CD8-positive, alpha-beta memory T cell (primary cell): ENCODE measurements at regions not wholly inside any gene's neighbourhood (a gene's known extent, or its start where the extent isn't known, plus 50 kb on each side); places are given as distances from the start of the nearest gene placed in this dataset.

Source experiments
- CTCF ChIA-PET: fragments of 350-600 bp; sonication (Branson Sonifier 250); formaldehyde crosslinking; loops from one replicate; lab custom pipeline; 2021; ENCODE audit warnings: antibody characterized with exemption; lab: Charles Lee
- POLR2A ChIA-PET: fragments of 350-600 bp; sonication (Branson Sonifier 250); formaldehyde crosslinking; loops from one replicate; lab custom pipeline; 2021; ENCODE audit warnings: antibody characterized with exemption; lab: Charles Lee
- DNase-seq, 5 donors: peaks; one replicate each; pipeline versions ENCODE4 v3.0.0 to v3.0.0-alpha.2; 2020 to 2022; ENCODE audit warnings: mixed read lengths in 1 of 5
- H3K27ac ChIP-seq: one replicate; pipeline ENCODE4 v1.7.0; 2013; ENCODE audit warnings: low read depth, mild to moderate bottlenecking, low read length, moderate library complexity
- H3K27me3 ChIP-seq: 2 replicates; pipeline ENCODE4 v1.7.0; 2013; ENCODE audit warnings: low read length, mild to moderate bottlenecking; ENCODE audit not compliant: insufficient read depth, poor library complexity, severe bottlenecking
- H3K36me3 ChIP-seq: 2 replicates; pipeline ENCODE4 v1.7.0; 2013; ENCODE audit warnings: mild to moderate bottlenecking, low read length, moderate library complexity; ENCODE audit not compliant: insufficient read depth
- H3K4me1 ChIP-seq: 2 replicates; pipeline ENCODE4 v1.7.0; 2013; ENCODE audit warnings: mild to moderate bottlenecking, low read length, moderate library complexity; ENCODE audit not compliant: insufficient read depth
- H3K4me3 ChIP-seq: 2 replicates; pipeline ENCODE4 v1.7.0; 2013; ENCODE audit warnings: mild to moderate bottlenecking, low read length
- H3K9me3 ChIP-seq: 2 replicates; pipeline ENCODE4 v1.7.0; 2013; ENCODE audit warnings: mild to moderate bottlenecking, low read length
- H3K27ac Mint-ChIP-seq, 8 donors: one replicate each; pipeline ENCODE4 v1.8.0; 2020 to 2021; ENCODE audit warnings: mixed read lengths in 8 of 8, mild to moderate bottlenecking in 6 of 8, inconsistent platforms in 3 of 8, moderate library complexity in 3 of 8
- H3K27me3 Mint-ChIP-seq, 2 donors: one replicate each; pipeline ENCODE4 v1.8.0; 2020 to 2021; ENCODE audit warnings: mixed read lengths in 2 of 2, mild to moderate bottlenecking in 1 of 2, moderate library complexity in 1 of 2
- H3K36me3 Mint-ChIP-seq, 3 donors: one replicate each; pipeline ENCODE4 v1.8.0; 2020 to 2021; ENCODE audit warnings: mixed read lengths in 3 of 3, inconsistent platforms in 1 of 3, mild to moderate bottlenecking in 1 of 3
- H3K4me1 Mint-ChIP-seq, 3 donors: one replicate each; pipeline ENCODE4 v1.8.0; 2020 to 2021; ENCODE audit warnings: mixed read lengths in 3 of 3, inconsistent platforms in 1 of 3, mild to moderate bottlenecking in 1 of 3
- H3K4me3 Mint-ChIP-seq, 7 donors: one replicate each; pipeline ENCODE4 v1.8.0; 2020 to 2021; ENCODE audit warnings: mixed read lengths in 7 of 7, mild to moderate bottlenecking in 6 of 7, moderate library complexity in 4 of 7, inconsistent platforms in 2 of 7
- H3K9me3 Mint-ChIP-seq, 5 donors: one replicate each; pipeline ENCODE4 v1.8.0; 2020 to 2022; ENCODE audit warnings: mixed read lengths in 5 of 5, mild to moderate bottlenecking in 3 of 5, moderate library complexity in 2 of 5, inconsistent platforms in 1 of 5

GRCh38 chr18:1604751-1605150, 700.1 kb downstream of the ADCYAP1 start:
- Histone ChIP-seq H3K9me3 (no peaks in the 10 kb centered on the region), H3K4me1 (no peaks in the 10 kb centered on the region), H3K4me3 (no peak overlapping the region), H3K27ac (no peak overlapping the region), H3K36me3 (no peaks in the 10 kb centered on the region), H3K27me3 (no peaks in the 10 kb centered on the region)
- no peak for DNase-seq
- H3K27ac Mint-ChIP-seq, result no peak overlapping the region
- H3K4me3 Mint-ChIP-seq, result no peak overlapping the region
- H3K27me3 Mint-ChIP-seq, result peaks cover 0 to 4% of the 10 kb centered on the region in 2 donors
- no peaks in the 10 kb centered on the region for H3K9me3 Mint-ChIP-seq
- no peaks in the 10 kb centered on the region for H3K36me3 Mint-ChIP-seq
- ChIA-PET CTCF (no interaction called here), POLR2A (no interaction called here)
- H3K4me1 Mint-ChIP-seq, result no peaks in the 10 kb centered on the region

- no peak overlapping the region for H3K27ac Mint-ChIP-seq
- Histone ChIP-seq H3K27me3 (no peaks in the 10 kb centered on the region), H3K27ac (no peak overlapping the region), H3K36me3 (no peaks in the 10 kb centered on the region), H3K9me3 (no peaks in the 10 kb centered on the region), H3K4me1 (no peaks in the 10 kb centered on the region), H3K4me3 (no peak overlapping the region)
- peaks cover 0 to 11% (median 0%) of the 10 kb centered on the region in 5 donors for H3K9me3 Mint-ChIP-seq
- ChIA-PET POLR2A (no interaction called here), CTCF (no interaction called here)
- no peak overlapping the region for H3K4me3 Mint-ChIP-seq
- no peaks in the 10 kb centered on the region for H3K27me3 Mint-ChIP-seq
- H3K4me1 Mint-ChIP-seq, result no peaks in the 10 kb centered on the region
- H3K36me3 Mint-ChIP-seq, result no peaks in the 10 kb centered on the region
- no peak for DNase-seq
Measured at GRCh38 chr18:1618364-1618763, 713.7 kb downstream of the ADCYAP1 start.

GRCh38 chr18:1619507-1619906, 714.8 kb downstream of the ADCYAP1 start:
- ChIA-PET POLR2A (no interaction called here), CTCF (no interaction called here)
- Histone ChIP-seq H3K36me3 (no peaks in the 10 kb centered on the region), H3K4me1 (no peaks in the 10 kb centered on the region), H3K9me3 (no peaks in the 10 kb centered on the region), H3K4me3 (no peak overlapping the region), H3K27ac (no peak overlapping the region), H3K27me3 (no peaks in the 10 kb centered on the region)
- Mint-ChIP-seq H3K9me3 (peaks cover 0 to 16% (median 0%) of the 10 kb centered on the region in 5 donors), H3K36me3 (no peaks in the 10 kb centered on the region), H3K27me3 (no peaks in the 10 kb centered on the region), H3K4me1 (no peaks in the 10 kb centered on the region), H3K27ac (no peak overlapping the region), H3K4me3 (no peak overlapping the region)
- no peak for DNase-seq

- H3K36me3 Mint-ChIP-seq, result no peaks in the 10 kb centered on the region
- peaks cover 0 to 17% (median 0%) of the 10 kb centered on the region in 5 donors for H3K9me3 Mint-ChIP-seq
- no peaks in the 10 kb centered on the region for H3K4me1 Mint-ChIP-seq
- no peaks in the 10 kb centered on the region for H3K27me3 Mint-ChIP-seq
- Histone ChIP-seq H3K4me3 (no peak overlapping the region), H3K36me3 (no peaks in the 10 kb centered on the region), H3K9me3 (no peaks in the 10 kb centered on the region), H3K27me3 (no peaks in the 10 kb centered on the region), H3K4me1 (no peaks in the 10 kb centered on the region), H3K27ac (no peak overlapping the region)
- CTCF ChIA-PET, result no interaction called here
- POLR2A ChIA-PET, result no interaction called here
- no peak for DNase-seq
- H3K27ac Mint-ChIP-seq, result no peak overlapping the region
- H3K4me3 Mint-ChIP-seq, result no peak overlapping the region
Measured at GRCh38 chr18:1624612-1625011, 719.9 kb downstream of the ADCYAP1 start.

- DNase-seq, result no peak
- Histone ChIP-seq H3K27ac (no peak overlapping the region), H3K36me3 (no peaks in the 10 kb centered on the region), H3K4me3 (no peak overlapping the region), H3K9me3 (no peaks in the 10 kb centered on the region), H3K4me1 (no peaks in the 10 kb centered on the region), H3K27me3 (no peaks in the 10 kb centered on the region)
- H3K4me3 Mint-ChIP-seq, result no peak overlapping the region
- no peaks in the 10 kb centered on the region for H3K4me1 Mint-ChIP-seq
- no peak overlapping the region for H3K27ac Mint-ChIP-seq
- no peaks in the 10 kb centered on the region for H3K36me3 Mint-ChIP-seq
- CTCF ChIA-PET, result no interaction called here
- H3K9me3 Mint-ChIP-seq, result peaks cover 0 to 26% (median 0%) of the 10 kb centered on the region in 5 donors
- H3K27me3 Mint-ChIP-seq, result no peaks in the 10 kb centered on the region
- POLR2A ChIA-PET, result no interaction called here
Measured at GRCh38 chr18:1627494-1627893, 722.8 kb downstream of the ADCYAP1 start.

- Histone ChIP-seq H3K4me3 (no peak overlapping the region), H3K27me3 (no peaks in the 10 kb centered on the region), H3K4me1 (no peaks in the 10 kb centered on the region), H3K36me3 (no peaks in the 10 kb centered on the region), H3K27ac (no peak overlapping the region), H3K9me3 (no peaks in the 10 kb centered on the region)
- ChIA-PET POLR2A (no interaction called here), CTCF (no interaction called here)
- Mint-ChIP-seq H3K27me3 (no peaks in the 10 kb centered on the region), H3K4me1 (no peaks in the 10 kb centered on the region), H3K9me3 (peaks cover 0 to 6% (median 4%) of the 10 kb centered on the region in 5 donors), H3K27ac (no peak overlapping the region), H3K36me3 (no peaks in the 10 kb centered on the region), H3K4me3 (no peak overlapping the region)
- no peak for DNase-seq
Measured at GRCh38 chr18:1648712-1649111, 744.0 kb downstream of the ADCYAP1 start.

GRCh38 chr18:1652018-1652417, 747.3 kb downstream of the ADCYAP1 start:
- Histone ChIP-seq H3K27ac (no peak overlapping the region), H3K9me3 (no peaks in the 10 kb centered on the region), H3K4me1 (no peaks in the 10 kb centered on the region), H3K36me3 (no peaks in the 10 kb centered on the region), H3K4me3 (no peak overlapping the region), H3K27me3 (no peaks in the 10 kb centered on the region)
- ChIA-PET CTCF (no interaction called here), POLR2A (no interaction called here)
- DNase-seq, result no peak
- H3K9me3 Mint-ChIP-seq, result no peaks in the 10 kb centered on the region
- no peaks in the 10 kb centered on the region for H3K27me3 Mint-ChIP-seq
- no peaks in the 10 kb centered on the region for H3K36me3 Mint-ChIP-seq
- H3K4me3 Mint-ChIP-seq, result no peak overlapping the region
- H3K4me1 Mint-ChIP-seq, result no peaks in the 10 kb centered on the region
- no peak overlapping the region for H3K27ac Mint-ChIP-seq

- no peaks in the 10 kb centered on the region for H3K36me3 ChIP-seq
- H3K4me3 Mint-ChIP-seq, result no peak overlapping the region
- H3K4me1 ChIP-seq, result no peaks in the 10 kb centered on the region
- no peaks in the 10 kb centered on the region for H3K27me3 ChIP-seq
- ChIA-PET POLR2A (no interaction called here), CTCF (no interaction called here)
- no peaks in the 10 kb centered on the region for H3K27me3 Mint-ChIP-seq
- H3K4me1 Mint-ChIP-seq, result no peaks in the 10 kb centered on the region
- no peaks in the 10 kb centered on the region for H3K9me3 Mint-ChIP-seq
- no peak overlapping the region for H3K4me3 ChIP-seq
- H3K27ac ChIP-seq, result no peak overlapping the region
- DNase-seq, result no peak
- H3K27ac Mint-ChIP-seq, result no peak overlapping the region
- no peaks in the 10 kb centered on the region for H3K36me3 Mint-ChIP-seq
- H3K9me3 ChIP-seq, result no peaks in the 10 kb centered on the region
Measured at GRCh38 chr18:1653873-1654272, 749.2 kb downstream of the ADCYAP1 start.

GRCh38 chr18:1657876-1658275, 753.2 kb downstream of the ADCYAP1 start:
- Histone ChIP-seq H3K27ac (no peak overlapping the region), H3K4me3 (no peak overlapping the region), H3K4me1 (no peaks in the 10 kb centered on the region), H3K27me3 (no peaks in the 10 kb centered on the region), H3K36me3 (no peaks in the 10 kb centered on the region), H3K9me3 (no peaks in the 10 kb centered on the region)
- no peak for DNase-seq
- no peak overlapping the region for H3K4me3 Mint-ChIP-seq
- POLR2A ChIA-PET, result no interaction called here
- H3K9me3 Mint-ChIP-seq, result no peaks in the 10 kb centered on the region
- CTCF ChIA-PET, result no interaction called here
- no peaks in the 10 kb centered on the region for H3K27me3 Mint-ChIP-seq
- H3K4me1 Mint-ChIP-seq, result no peaks in the 10 kb centered on the region
- no peaks in the 10 kb centered on the region for H3K36me3 Mint-ChIP-seq
- H3K27ac Mint-ChIP-seq, result no peak overlapping the region
